Mammary epithelial cell (primary cell): ENCODE measurements at regions not wholly inside any gene's neighbourhood (a gene's known extent, or its start where the extent isn't known, plus 50 kb on each side); places are given as distances from the start of the nearest gene placed in this dataset.

ENCODE experiments used
- EZH2 ChIP-seq: IDR thresholded peaks from 2 replicates; pipeline ENCODE4 v1.6.1; 2012; ENCODE audit warnings: low read length, inconsistent platforms, borderline replicate concordance
- TF ChIP-seq, protein P1 (sequence below), 2 donors: IDR thresholded peaks in 1 of 2; conservative IDR thresholded peaks in 1 of 2; 2 replicates each; pipeline ENCODE4 v1.5.1; 2011 to 2012; ENCODE audit warnings: inconsistent platforms in 2 of 2, low read length in 2 of 2, mild to moderate bottlenecking in 2 of 2, control low read depth in 1 of 2, low read depth in 1 of 2; ENCODE audit not compliant: insufficient read depth in 1 of 2; ENCODE audit errors: extremely low read depth in 1 of 2

DNA sequence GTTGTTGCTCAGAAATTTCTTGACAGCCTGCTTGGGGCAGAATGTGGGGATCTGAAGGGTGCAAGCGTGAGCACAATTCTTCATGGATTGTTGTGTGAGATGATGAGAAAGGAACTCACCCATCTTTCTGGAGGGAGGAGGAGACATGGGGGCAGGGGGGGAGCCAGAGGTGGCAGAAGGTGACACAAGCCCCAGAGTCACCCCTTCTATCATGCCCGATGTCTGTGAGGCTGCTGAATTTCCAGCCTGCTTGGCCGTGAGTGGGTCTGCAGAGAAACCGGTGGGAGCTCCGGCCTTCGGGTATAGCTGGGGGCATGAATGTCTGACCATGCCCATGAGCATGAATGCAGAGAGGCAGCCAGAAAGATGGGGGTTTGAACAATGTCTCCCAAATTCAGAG is 870.7 kb downstream of the TBC1D22A start:
- TF ChIP-seq, protein P1, sequence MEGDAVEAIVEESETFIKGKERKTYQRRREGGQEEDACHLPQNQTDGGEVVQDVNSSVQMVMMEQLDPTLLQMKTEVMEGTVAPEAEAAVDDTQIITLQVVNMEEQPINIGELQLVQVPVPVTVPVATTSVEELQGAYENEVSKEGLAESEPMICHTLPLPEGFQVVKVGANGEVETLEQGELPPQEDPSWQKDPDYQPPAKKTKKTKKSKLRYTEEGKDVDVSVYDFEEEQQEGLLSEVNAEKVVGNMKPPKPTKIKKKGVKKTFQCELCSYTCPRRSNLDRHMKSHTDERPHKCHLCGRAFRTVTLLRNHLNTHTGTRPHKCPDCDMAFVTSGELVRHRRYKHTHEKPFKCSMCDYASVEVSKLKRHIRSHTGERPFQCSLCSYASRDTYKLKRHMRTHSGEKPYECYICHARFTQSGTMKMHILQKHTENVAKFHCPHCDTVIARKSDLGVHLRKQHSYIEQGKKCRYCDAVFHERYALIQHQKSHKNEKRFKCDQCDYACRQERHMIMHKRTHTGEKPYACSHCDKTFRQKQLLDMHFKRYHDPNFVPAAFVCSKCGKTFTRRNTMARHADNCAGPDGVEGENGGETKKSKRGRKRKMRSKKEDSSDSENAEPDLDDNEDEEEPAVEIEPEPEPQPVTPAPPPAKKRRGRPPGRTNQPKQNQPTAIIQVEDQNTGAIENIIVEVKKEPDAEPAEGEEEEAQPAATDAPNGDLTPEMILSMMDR (conservative IDR thresholded peaks at IDR 0.05 in 1 of 2, IDR thresholded peaks at IDR 0.05 in 1 of 2; ENCODE audit: extremely low read depth in 1 of 2, insufficient read depth in 1 of 2, low read depth in 1 of 2, low read length in 2 of 2) = no peak
- TF ChIP-seq EZH2 = no peak
